GM18858 (cell line): ENCODE measurements at regions not wholly inside any gene's neighbourhood (a gene's known extent, or its start where the extent isn't known, plus 50 kb on each side); places are given as distances from the start of the nearest gene placed in this dataset.

Experiments used
- ATAC-seq: cut with Tn5 transposase; IDR thresholded peaks from one replicate; pipeline ENCODE4 v1.9.1; 2021; ENCODE audit not compliant: unreplicated experiment

GRCh38 chr1:56229186-56229585 is 350.2 kb downstream of the PLPP3 start:
- ATAC-seq: no peak

GRCh38 chr1:56227886-56228285 is 351.5 kb downstream of the PLPP3 start:
- no peak for ATAC-seq

GRCh38 chr1:56227401-56227800 is 352.0 kb downstream of the PLPP3 start:
- no peak for ATAC-seq

GRCh38 chr1:56225964-56226815 is 353.2 kb downstream of the PLPP3 start:
- ATAC-seq: no peak

GRCh38 chr1:56223968-56224367 is 355.4 kb downstream of the PLPP3 start:
- ATAC-seq: no peak

GRCh38 chr1:56222914-56223540 is 356.3 kb downstream of the PLPP3 start:
- no peak for ATAC-seq

GRCh38 chr1:56220021-56220420 is 359.3 kb downstream of the PLPP3 start:
- ATAC-seq: no peak

- ATAC-seq: no peak
These were observed 361.3 kb downstream of the PLPP3 start for GRCh38 chr1:56218023-56218422.

- ATAC-seq: no peak
These were observed 363.1 kb downstream of the PLPP3 start for GRCh38 chr1:56216218-56216617.

GRCh38 chr1:56215771-56216170 is 363.6 kb downstream of the PLPP3 start:
- ATAC-seq: no peak

GRCh38 chr1:56215086-56215485 is 364.3 kb downstream of the PLPP3 start:
- no peak for ATAC-seq

GRCh38 chr1:56213068-56213467 is 366.3 kb downstream of the PLPP3 start:
- no peak for ATAC-seq

- no peak for ATAC-seq
These were observed 367.2 kb downstream of the PLPP3 start for GRCh38 chr1:56212143-56212542.

- ATAC-seq: no peak
These were observed 373.0 kb downstream of the PLPP3 start for GRCh38 chr1:56206391-56206790.

GRCh38 chr1:56204206-56204605 is 375.2 kb downstream of the PLPP3 start:
- ATAC-seq: no peak

- no peak for ATAC-seq
These were observed 376.4 kb downstream of the PLPP3 start for GRCh38 chr1:56202796-56203492.

- no peak for ATAC-seq
These were observed 377.2 kb downstream of the PLPP3 start for GRCh38 chr1:56202186-56202585.

GRCh38 chr1:56200896-56201295 is 378.5 kb downstream of the PLPP3 start:
- ATAC-seq: no peak

- ATAC-seq: no peak
These were observed 378.9 kb downstream of the PLPP3 start for GRCh38 chr1:56200442-56200841.

- ATAC-seq: no peak
These were observed 379.4 kb downstream of the PLPP3 start for GRCh38 chr1:56199956-56200355.

GRCh38 chr1:56199061-56199460 is 380.3 kb downstream of the PLPP3 start:
- ATAC-seq: no peak

- no peak for ATAC-seq
These were observed 381.4 kb downstream of the PLPP3 start for GRCh38 chr1:56197946-56198345.
